ENCODE measurements at regions not wholly inside any gene's neighbourhood (a gene's known extent, or its start where the extent isn't known, plus 50 kb on each side); places are given as distances from the start of the nearest gene placed in this dataset.

GRCh38 chr12:69141074-69141473, 98.3 kb upstream of the CPSF6 start:
- POLR2A ChIA-PET: no interaction called here
- Mint-ChIP-seq H3K4me1 (no peaks in the 10 kb centered on the region), H3K27me3 (ENCODE audit: low read depth) (peaks cover 4% of the 10 kb centered on the region; the same call in 1 of the 2 replicates), H3K9me3 (peaks cover 44% of the 10 kb centered on the region), H3K36me3 (peaks cover 40% of the 10 kb centered on the region), H3K27ac (no peak overlapping the region), H3K4me3 (no peak overlapping the region)
- TF ChIP-seq TP53 (CRISPR knock-in tag; IDR thresholded peaks at IDR 0.05) (no peak), ATF1 (CRISPR knock-in tag; IDR thresholded peaks at IDR 0.05) (no peak), ZNF512 (CRISPR knock-in tag; IDR thresholded peaks at IDR 0.05; ENCODE audit: borderline replicate concordance) (no peak), ZNF281 (CRISPR knock-in tag; IDR thresholded peaks at IDR 0.05) (no peak), PRRX2 (CRISPR knock-in tag; IDR thresholded peaks at IDR 0.05) (no peak), TEAD1 (CRISPR knock-in tag; IDR thresholded peaks at IDR 0.05) (no peak)
- TF ChIP-seq, protein P1, sequence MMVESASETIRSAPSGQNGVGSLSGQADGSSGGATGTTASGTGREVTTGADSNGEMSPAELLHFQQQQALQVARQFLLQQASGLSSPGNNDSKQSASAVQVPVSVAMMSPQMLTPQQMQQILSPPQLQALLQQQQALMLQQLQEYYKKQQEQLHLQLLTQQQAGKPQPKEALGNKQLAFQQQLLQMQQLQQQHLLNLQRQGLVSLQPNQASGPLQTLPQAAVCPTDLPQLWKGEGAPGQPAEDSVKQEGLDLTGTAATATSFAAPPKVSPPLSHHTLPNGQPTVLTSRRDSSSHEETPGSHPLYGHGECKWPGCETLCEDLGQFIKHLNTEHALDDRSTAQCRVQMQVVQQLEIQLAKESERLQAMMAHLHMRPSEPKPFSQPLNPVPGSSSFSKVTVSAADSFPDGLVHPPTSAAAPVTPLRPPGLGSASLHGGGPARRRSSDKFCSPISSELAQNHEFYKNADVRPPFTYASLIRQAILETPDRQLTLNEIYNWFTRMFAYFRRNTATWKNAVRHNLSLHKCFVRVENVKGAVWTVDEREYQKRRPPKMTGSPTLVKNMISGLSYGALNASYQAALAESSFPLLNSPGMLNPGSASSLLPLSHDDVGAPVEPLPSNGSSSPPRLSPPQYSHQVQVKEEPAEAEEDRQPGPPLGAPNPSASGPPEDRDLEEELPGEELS (CRISPR knock-in tag; IDR thresholded peaks at IDR 0.05): no peak
- TF ChIP-seq, protein P2, sequence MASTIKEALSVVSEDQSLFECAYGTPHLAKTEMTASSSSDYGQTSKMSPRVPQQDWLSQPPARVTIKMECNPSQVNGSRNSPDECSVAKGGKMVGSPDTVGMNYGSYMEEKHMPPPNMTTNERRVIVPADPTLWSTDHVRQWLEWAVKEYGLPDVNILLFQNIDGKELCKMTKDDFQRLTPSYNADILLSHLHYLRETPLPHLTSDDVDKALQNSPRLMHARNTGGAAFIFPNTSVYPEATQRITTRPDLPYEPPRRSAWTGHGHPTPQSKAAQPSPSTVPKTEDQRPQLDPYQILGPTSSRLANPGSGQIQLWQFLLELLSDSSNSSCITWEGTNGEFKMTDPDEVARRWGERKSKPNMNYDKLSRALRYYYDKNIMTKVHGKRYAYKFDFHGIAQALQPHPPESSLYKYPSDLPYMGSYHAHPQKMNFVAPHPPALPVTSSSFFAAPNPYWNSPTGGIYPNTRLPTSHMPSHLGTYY (CRISPR knock-in tag; IDR thresholded peaks at IDR 0.05): no peak
- CTCF ChIA-PET: interaction anchor here (1.4 to 3.4 kb wide), 2 partner anchors 10 to 16 kb away, joined by 4 to 9 read pairs; no protein-coding TSS in a partner anchor
- no peak for DNase-seq (ENCODE audit: low spot score)
- ATAC-seq: no peak

DNA sequence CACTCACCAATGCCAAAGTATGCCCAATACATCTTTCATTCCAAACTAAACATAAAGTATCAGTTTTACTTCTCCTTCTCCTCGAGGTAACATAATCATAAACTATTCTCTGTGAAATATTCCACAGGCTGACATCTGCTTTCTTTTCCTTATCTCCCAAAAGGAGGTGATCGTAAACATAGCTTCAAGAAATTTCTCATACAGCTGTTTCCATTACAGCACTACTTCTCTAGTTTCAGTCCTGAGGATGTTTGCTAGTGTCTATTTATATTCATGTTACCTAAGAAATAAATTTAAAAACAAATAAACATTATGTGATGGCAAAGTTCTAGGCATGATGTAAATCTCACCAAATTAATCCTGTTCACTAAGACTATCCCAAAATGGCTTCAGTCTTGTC, 90.1 kb upstream of the CPSF6 start:
- POLR2A ChIA-PET: no interaction called here
- H3K4me1 Mint-ChIP-seq: peaks cover 7% of the 10 kb centered on the region

More for the DNA sequence above, 90.1 kb upstream of the CPSF6 start:
- Mint-ChIP-seq H3K36me3 (no peaks in the 10 kb centered on the region), H3K27ac (no peak overlapping the region), H3K4me3 (no peak overlapping the region), H3K9me3 (no peaks in the 10 kb centered on the region), H3K27me3 (ENCODE audit: low read depth) (peaks cover 6% of the 10 kb centered on the region; the same call in 1 of the 2 replicates)
- DNase-seq (ENCODE audit: low spot score) (no peak), ATAC-seq (no peak)
- TF ChIP-seq FOXJ3 (CRISPR knock-in tag; IDR thresholded peaks at IDR 0.05; ENCODE audit: borderline replicate concordance) (no peak), CREB1 (CRISPR knock-in tag; IDR thresholded peaks at IDR 0.05) (no peak), ZSCAN18 (CRISPR knock-in tag; IDR thresholded peaks at IDR 0.05) (no peak), ATF3 (CRISPR knock-in tag; conservative IDR thresholded peaks at IDR 0.05) (no peak), TEAD1 (CRISPR knock-in tag; IDR thresholded peaks at IDR 0.05) (no peak), PRRX2 (CRISPR knock-in tag; IDR thresholded peaks at IDR 0.05) (no peak), GABPB1 (CRISPR knock-in tag; IDR thresholded peaks at IDR 0.05) (no peak)
- TF ChIP-seq, protein P1 (CRISPR knock-in tag; IDR thresholded peaks at IDR 0.05): no peak
- TF ChIP-seq, protein P3, sequence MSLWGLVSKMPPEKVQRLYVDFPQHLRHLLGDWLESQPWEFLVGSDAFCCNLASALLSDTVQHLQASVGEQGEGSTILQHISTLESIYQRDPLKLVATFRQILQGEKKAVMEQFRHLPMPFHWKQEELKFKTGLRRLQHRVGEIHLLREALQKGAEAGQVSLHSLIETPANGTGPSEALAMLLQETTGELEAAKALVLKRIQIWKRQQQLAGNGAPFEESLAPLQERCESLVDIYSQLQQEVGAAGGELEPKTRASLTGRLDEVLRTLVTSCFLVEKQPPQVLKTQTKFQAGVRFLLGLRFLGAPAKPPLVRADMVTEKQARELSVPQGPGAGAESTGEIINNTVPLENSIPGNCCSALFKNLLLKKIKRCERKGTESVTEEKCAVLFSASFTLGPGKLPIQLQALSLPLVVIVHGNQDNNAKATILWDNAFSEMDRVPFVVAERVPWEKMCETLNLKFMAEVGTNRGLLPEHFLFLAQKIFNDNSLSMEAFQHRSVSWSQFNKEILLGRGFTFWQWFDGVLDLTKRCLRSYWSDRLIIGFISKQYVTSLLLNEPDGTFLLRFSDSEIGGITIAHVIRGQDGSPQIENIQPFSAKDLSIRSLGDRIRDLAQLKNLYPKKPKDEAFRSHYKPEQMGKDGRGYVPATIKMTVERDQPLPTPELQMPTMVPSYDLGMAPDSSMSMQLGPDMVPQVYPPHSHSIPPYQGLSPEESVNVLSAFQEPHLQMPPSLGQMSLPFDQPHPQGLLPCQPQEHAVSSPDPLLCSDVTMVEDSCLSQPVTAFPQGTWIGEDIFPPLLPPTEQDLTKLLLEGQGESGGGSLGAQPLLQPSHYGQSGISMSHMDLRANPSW (CRISPR knock-in tag; conservative IDR thresholded peaks at IDR 0.05; ENCODE audit: low read depth): no peak
- CTCF ChIA-PET: interaction anchor here (1.2 kb wide), 1 partner anchor 8 kb away, joined by 4 read pairs; no protein-coding TSS in a partner anchor
